ENCODE measurements at regions not wholly inside any gene's neighbourhood (a gene's known extent, or its start where the extent isn't known, plus 50 kb on each side); places are given as distances from the start of the nearest gene placed in this dataset.
A peak's percentile ranks its signal among the peaks of the same experiment; 100 is the strongest.
"Not testable (repeated sequence)": the region's sequence is repeated elsewhere in the genome, so short reads cannot be mapped to it uniquely, and the experiment has no call there.

GRCh38 chr3:88283242-88283592 is 133.5 kb downstream of the C3orf38 start:
- DNase-seq (ENCODE audit: low read depth in 3 of 3, low spot score in 2 of 3): no peak

- DNase-seq (ENCODE audit: low read depth in 3 of 3, low spot score in 2 of 3): no peak
These were observed 141.7 kb downstream of the C3orf38 start for GRCh38 chr3:88291486-88291885.

- DNase-seq (ENCODE audit: low read depth in 3 of 3, low spot score in 2 of 3): no peak
These were observed 148.4 kb downstream of the C3orf38 start for GRCh38 chr3:88298189-88298588.

GRCh38 chr3:88301273-88301995 is 151.7 kb downstream of the C3orf38 start:
- no peak for DNase-seq (ENCODE audit: low read depth in 3 of 3, low spot score in 2 of 3)

DNA sequence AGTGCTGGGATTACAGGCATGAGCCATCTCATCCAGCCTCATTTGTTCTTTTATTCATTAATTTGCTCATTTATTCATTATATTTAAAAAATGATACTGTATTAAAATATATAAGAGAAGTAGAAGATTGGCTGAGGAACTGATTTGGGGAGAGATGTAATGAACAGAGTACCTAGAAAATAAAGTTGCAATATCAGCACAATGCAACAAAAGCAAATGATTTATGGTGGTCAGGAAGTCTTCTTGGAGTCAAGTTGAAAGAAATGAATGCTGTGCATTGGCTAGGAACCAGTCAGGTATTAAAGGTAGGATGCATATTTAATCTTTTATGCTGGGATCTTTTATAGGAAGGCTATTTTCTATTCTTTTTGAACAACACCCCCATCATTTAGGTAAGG is 152.2 kb downstream of the C3orf38 start:
- DNase-seq (ENCODE audit: low read depth in 3 of 3, low spot score in 2 of 3): no peak

- not testable (repeated sequence) for DNase-seq (ENCODE audit: low read depth in 3 of 3, low spot score in 2 of 3)
These were observed 153.7 kb downstream of the C3orf38 start for GRCh38 chr3:88303331-88303904.

- DNase-seq (ENCODE audit: low read depth in 3 of 3, low spot score in 2 of 3): no peak
These were observed 157.9 kb downstream of the C3orf38 start for GRCh38 chr3:88307666-88308065.

DNA sequence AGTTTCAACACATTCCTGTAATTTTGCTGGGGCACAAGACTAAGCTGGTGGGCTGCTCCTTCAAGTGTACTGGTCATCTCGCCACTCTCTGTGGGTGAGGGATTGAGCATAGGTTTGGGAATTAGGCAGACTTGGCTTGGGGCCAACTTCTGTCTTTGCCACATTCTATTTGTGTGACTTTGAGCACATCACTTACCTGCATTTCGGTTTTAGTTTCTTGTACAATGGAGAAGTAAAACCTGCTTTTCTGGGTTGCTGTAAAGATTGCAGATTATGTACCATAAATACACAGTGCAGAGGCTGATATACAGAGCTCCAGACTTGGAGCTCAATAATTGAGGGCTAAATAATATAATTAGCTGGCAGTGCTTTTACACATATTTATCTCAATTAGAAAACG is 162.1 kb downstream of the C3orf38 start:
- DNase-seq (ENCODE audit: low read depth in 3 of 3, low spot score in 2 of 3): no peak

DNA sequence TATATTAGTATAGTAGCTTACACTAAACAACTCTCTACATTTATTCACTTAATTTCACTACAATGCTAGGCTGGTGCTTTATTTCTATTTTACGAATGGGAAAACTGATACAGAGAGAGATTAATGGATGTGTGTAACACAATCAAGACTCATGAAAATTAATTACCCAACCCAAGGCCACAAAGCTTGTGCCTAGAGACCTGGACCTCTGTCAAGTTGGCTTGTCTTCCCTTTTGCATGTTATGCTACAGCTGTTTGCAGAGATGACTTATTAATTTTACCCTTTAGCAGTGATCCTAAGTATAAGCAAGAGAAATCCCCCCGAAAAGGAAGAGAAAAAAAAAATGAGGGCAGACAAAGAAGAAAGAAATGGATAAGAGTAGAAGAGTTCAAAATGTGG is 162.5 kb downstream of the C3orf38 start:
- DNase-seq (ENCODE audit: low read depth in 3 of 3, low spot score in 2 of 3): peak; percentile 27 to 44 (median 41)

DNA sequence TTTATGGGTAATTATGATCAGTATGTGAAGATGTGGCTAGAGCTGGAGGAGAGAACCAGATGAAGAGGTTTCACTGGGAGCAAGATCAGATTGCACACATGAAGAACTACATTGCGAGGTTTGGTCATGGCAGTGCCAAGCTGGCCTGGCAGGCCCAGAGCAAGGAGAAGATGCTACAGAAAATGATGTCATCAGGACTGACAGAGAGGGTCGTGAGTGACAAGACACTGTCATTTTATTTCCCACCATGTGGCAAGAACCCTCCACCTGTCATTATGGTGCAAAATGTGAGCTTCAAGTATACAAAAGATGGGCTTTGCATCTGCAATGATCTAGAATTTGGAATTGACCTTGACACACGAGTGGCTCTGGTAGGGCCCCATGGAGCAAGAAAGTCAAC is 168.3 kb downstream of the C3orf38 start:
- no peak for DNase-seq (ENCODE audit: low read depth in 3 of 3, low spot score in 2 of 3)

DNA sequence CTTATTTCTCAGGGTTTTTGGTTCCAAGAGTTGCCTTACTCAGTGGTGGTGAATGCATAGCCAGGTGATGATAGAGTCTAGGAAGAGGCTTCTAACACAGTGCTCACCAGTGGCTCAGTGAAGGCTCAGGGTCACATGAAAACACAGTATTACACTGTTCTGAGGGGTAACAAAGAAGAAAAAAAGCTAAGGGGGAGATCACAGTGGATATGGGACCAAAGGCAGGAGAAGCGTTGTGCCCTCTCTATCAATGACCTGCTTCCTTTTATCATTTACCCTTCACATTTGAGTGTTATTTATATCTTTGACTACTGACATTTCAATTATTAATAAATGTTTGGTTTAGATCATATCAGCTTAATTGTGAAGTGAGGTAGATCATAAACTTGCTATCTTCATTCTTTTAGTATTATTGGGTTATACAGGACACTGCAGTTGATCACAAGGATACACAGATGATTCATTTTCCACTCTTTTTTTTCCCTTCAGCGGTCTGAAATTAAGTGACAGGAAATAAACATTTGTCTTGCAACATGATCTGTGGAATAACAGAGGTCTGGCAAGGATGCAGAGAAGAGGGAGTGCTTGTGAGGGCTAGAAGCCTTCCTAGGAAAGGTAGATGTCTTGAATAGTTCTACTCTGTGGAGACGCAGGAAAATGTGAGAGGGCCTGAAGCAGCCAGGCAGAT is 171.7 kb downstream of the C3orf38 start:
- DNase-seq (ENCODE audit: low read depth in 3 of 3, low spot score in 2 of 3): no peak

DNA sequence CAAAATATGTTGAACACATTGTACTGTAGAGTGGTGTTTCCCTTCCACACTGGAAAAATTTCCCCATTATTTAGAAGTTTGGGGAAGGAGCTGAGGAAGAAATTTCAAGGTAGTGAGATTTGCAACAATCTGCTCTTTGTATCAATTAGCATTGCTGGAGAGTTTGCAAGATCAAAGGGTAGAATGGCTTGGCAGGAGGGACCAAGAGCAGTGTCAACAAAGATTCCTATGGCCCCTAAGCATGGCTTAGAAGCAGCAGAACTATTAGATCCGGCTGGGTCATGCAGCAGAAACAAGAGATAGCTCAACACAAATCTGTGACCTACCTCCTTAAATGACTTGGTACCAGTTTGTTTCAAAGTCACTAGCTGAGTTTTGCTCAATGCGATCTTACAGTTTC is 175.0 kb downstream of the C3orf38 start:
- DNase-seq (ENCODE audit: low read depth in 3 of 3, low spot score in 2 of 3): no peak

DNA sequence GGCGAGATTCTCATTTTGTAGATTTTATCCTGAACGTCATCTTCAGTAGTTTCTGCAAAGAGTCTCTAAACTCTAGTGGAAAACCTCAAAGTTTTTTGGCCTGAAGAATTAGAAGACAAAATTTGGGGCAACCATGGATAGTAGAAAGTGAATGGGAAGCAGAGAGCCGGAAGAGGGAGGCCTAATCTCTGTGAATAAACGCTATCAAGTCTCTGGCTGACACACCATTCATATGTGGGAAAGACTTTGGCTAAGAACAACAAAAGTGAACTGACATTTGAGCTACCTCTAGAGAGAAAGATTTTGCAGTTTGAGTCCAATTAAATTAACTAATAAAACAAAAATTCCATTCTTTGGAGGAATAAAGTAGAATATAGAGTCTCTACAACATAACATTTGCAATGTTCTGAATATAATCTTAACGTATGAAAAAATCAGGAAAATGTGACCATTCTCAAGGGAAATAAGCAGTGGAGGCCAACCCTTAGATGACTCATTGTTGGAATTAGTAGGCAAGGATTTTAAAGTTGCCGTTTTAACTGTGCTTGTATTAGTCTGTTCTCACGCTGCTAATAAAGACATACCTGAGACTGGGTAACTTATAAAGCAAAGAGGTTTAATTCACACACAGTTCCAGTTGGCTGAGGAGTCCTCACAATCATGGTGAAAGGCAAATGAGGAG is 184.6 kb downstream of the C3orf38 start:
- no peak for DNase-seq (ENCODE audit: low read depth in 3 of 3, low spot score in 2 of 3)

DNA sequence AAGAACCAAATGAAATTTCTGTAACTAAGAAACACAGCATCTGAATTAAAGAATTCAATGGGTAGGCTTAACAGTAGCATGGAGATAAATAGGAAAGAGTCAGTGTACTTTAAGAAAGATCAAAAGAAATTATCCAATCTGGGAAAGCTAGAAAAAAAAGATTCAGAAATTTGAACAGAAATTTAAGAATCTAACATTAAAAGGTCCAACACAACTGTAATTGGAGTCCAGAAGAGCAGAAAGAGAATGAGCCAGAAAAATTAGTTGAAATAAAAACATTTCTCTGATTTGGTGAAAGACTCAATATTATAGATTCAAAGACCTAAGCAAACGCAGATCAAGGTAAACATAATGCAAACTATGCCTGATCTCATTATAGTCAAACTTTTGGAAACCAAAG is 187.1 kb downstream of the C3orf38 start:
- DNase-seq (ENCODE audit: low read depth in 3 of 3, low spot score in 2 of 3): no peak

DNA sequence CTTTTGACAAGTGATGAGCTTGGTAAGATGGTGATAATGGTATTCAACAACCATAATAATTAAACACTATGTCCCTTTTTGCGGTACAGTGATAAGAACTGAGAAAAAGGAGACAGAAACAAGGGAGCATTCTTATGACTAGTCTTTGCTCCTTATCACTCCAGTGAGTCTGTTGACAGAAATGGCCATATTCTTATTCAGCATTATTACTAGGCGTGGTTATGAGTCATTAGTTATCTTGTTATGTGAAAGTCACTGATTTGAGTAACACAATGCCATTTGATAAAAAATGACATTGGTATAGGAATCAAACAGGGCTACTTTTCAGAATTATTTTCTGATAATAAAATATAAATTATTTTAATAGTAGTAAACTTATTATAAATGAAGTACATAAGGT is 193.5 kb downstream of the C3orf38 start:
- no peak for DNase-seq (ENCODE audit: low read depth in 3 of 3, low spot score in 2 of 3)

GRCh38 chr3:88346643-88347042 is 196.9 kb downstream of the C3orf38 start:
- DNase-seq (ENCODE audit: low read depth in 3 of 3, low spot score in 2 of 3): no peak

GRCh38 chr3:88362428-88362827 is 212.7 kb downstream of the C3orf38 start:
- DNase-seq (ENCODE audit: low read depth in 3 of 3, low spot score in 2 of 3): no peak

DNA sequence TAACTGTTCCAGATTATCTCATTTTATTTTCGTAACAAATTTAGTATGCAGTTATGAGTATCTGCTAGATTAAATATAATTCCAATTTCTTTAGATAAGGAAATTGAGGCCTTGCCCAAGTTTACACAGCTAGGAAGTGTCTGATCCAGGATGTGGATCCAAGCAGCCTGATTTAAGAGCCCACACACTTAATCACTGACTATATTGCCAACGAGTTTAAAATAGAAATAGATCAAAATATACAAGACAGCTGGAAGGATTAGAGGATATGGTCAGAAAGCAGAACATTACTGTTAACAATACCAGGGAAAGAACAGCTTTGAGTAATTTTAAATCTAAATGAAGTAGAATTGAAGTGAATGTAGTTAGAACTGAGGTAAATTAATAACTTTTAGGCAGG is 215.2 kb downstream of the C3orf38 start:
- DNase-seq (ENCODE audit: low read depth in 3 of 3, low spot score in 2 of 3): no peak

DNA sequence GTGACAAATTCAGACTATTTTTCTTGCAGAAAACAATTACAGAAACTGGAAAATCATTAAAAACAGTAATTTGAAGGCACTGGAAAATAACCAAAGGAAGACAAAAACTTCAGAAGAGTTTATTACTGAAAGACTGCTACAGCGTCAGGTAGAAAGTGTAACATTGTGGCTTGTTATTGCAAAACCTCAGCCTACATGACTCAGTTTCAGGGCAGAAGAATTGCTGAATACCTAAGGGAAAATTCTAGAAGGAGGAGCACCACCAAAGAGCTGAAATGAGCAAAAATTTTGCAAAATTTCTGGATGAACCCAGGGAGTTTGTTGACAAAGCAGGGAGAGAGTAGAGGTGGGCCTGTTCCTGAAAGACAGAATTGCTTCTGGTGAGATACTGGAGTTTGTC is 219.6 kb downstream of the C3orf38 start:
- no peak for DNase-seq (ENCODE audit: low read depth in 3 of 3, low spot score in 2 of 3)

DNA sequence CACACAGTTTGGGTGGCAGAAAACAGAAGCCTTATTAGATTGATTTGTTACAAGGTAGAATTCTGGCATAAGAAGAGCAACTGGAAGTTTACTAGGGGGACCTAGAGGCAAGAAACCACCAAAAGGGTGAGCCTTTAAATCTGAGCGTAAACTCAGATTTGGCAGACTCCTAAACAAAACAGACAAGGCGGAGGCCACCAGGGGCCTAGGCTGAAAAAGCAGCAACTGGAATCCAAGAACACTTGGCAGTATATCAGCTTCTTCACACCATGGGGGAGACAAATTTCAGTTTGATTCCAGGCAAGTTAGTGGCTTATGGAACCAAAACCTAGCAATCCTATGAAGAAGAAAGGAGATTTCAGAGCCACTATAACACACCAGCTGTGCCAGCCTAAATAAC is 220.0 kb downstream of the C3orf38 start:
- DNase-seq (ENCODE audit: low read depth in 3 of 3, low spot score in 2 of 3): no peak

DNA sequence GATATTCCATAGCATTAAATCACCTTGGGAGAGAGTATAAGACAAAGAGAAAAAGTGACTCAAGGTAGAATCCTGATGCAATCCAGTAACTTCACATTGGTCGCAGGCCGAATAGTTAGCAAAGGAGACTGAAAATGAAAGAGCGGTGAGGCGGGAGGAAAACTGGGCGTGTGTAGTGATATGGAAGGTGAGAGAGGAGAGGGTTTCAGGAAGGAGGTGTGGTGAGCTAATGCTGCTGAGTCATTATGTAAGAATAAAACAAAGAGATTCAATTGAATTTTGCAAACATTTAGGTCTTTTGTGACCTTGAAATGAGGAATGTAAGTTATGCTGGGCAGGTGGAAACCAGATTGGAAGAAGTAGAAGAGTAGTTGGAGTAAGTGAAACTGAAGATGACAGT is 235.3 kb downstream of the C3orf38 start:
- no peak for DNase-seq (ENCODE audit: low read depth in 3 of 3, low spot score in 2 of 3)

DNA sequence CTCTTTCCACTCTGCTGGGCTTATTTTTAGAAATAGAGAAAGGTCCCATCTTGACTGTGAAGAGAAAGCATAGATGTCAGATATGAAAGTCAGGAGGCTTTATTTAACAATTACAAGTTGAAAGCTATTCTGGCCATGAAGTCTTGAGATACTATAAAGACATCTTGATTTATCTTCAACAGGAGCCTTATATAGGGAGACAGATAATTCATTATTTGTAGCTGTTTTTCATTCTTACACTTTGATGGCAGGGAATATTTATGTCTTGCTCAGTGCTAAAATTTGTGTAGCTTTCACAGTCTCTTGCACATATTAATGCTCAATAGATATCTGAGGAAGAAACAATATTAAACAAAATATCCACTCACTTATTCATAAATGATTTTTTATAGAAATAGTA is 248.8 kb downstream of the C3orf38 start:
- DNase-seq (ENCODE audit: low read depth in 3 of 3, low spot score in 2 of 3): no peak

All from right renal cortex interstitium (tissue), 3 donors.